ENCODE measurements at regions not wholly inside any gene's neighbourhood (a gene's known extent, or its start where the extent isn't known, plus 50 kb on each side); places are given as distances from the start of the nearest gene placed in this dataset.

DNA sequence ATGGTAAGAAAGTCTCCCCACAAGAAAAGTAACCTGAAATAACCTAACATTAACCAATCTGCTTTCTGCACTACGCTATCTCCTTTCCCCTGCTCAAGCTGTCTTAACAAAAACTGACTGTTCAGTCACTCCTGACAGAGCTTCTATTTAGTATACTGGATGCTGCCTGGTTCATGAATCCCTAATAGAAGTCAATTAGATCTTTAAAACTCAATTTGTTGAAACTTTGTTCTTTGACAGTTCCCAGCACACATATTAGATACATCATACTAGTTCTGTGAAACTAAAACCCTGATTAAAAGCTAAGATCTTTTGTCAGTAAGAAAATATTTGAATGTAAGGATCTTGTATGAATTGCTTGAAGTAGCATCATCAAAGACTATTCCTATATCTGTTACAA, 287.4 kb downstream of the RBM43 start:
- H3K4me2 ChIP-seq (ENCODE audit: low read length): no peak overlapping the region
- ChIA-PET RAD21 (ENCODE audit: low non-redundant PET in 1 of 2, low total read pairs in 2 of 2, uncharacterized antibody in 2 of 2, unreplicated experiment in 2 of 2) (no interaction called here), CTCF (no interaction called here), POLR2A (no interaction called here)
- no peak for DNase-seq (ENCODE audit: low read depth, low spot score)
- H4K20me1 ChIP-seq (ENCODE audit: insufficient read depth): no peaks in the 10 kb centered on the region
- no peak overlapping the region for H3K27ac ChIP-seq (ENCODE audit: low read depth, low read length)
- no peaks in the 10 kb centered on the region for H3K9me3 ChIP-seq (ENCODE audit: control insufficient read depth in 1 of 2, insufficient read depth in 1 of 2, low read depth in 1 of 2, low read length in 2 of 2)
- H3K9ac ChIP-seq (ENCODE audit: low read length): no peak overlapping the region
- no peaks in the 10 kb centered on the region for H3K9me2 ChIP-seq (ENCODE audit: insufficient read depth)
- H3K79me2 ChIP-seq (ENCODE audit: insufficient read depth, low read length): no peaks in the 10 kb centered on the region
- no peak overlapping the region for H2AFZ ChIP-seq (ENCODE audit: low read depth, low read length, poor library complexity, severe bottlenecking)
- H3K4me1 ChIP-seq (ENCODE audit: control insufficient read depth in 1 of 2, insufficient read depth in 2 of 2, low read length in 2 of 2): no peaks in the 10 kb centered on the region
- no peaks in the 10 kb centered on the region for H3K27me3 ChIP-seq (ENCODE audit: insufficient read depth, low read length)
- no peaks in the 10 kb centered on the region for H3K36me3 ChIP-seq (ENCODE audit: control insufficient read depth in 1 of 2, insufficient read depth in 2 of 2, low read length in 2 of 2)
- TF ChIP-seq, protein P1, sequence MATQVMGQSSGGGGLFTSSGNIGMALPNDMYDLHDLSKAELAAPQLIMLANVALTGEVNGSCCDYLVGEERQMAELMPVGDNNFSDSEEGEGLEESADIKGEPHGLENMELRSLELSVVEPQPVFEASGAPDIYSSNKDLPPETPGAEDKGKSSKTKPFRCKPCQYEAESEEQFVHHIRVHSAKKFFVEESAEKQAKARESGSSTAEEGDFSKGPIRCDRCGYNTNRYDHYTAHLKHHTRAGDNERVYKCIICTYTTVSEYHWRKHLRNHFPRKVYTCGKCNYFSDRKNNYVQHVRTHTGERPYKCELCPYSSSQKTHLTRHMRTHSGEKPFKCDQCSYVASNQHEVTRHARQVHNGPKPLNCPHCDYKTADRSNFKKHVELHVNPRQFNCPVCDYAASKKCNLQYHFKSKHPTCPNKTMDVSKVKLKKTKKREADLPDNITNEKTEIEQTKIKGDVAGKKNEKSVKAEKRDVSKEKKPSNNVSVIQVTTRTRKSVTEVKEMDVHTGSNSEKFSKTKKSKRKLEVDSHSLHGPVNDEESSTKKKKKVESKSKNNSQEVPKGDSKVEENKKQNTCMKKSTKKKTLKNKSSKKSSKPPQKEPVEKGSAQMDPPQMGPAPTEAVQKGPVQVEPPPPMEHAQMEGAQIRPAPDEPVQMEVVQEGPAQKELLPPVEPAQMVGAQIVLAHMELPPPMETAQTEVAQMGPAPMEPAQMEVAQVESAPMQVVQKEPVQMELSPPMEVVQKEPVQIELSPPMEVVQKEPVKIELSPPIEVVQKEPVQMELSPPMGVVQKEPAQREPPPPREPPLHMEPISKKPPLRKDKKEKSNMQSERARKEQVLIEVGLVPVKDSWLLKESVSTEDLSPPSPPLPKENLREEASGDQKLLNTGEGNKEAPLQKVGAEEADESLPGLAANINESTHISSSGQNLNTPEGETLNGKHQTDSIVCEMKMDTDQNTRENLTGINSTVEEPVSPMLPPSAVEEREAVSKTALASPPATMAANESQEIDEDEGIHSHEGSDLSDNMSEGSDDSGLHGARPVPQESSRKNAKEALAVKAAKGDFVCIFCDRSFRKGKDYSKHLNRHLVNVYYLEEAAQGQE (IDR thresholded peaks at IDR 0.05; ENCODE audit: low read depth): no peak
- no peak for TF ChIP-seq EGR1 (IDR thresholded peaks at IDR 0.05; ENCODE audit: low read depth)
- no peak for TF ChIP-seq POLR2AphosphoS5 (IDR thresholded peaks at IDR 0.05; ENCODE audit: low read depth, low read length)
- no peak for TF ChIP-seq ZFX (IDR thresholded peaks at IDR 0.05)
- TF ChIP-seq JUND (IDR thresholded peaks at IDR 0.05): no peak
- TF ChIP-seq, protein P2, sequence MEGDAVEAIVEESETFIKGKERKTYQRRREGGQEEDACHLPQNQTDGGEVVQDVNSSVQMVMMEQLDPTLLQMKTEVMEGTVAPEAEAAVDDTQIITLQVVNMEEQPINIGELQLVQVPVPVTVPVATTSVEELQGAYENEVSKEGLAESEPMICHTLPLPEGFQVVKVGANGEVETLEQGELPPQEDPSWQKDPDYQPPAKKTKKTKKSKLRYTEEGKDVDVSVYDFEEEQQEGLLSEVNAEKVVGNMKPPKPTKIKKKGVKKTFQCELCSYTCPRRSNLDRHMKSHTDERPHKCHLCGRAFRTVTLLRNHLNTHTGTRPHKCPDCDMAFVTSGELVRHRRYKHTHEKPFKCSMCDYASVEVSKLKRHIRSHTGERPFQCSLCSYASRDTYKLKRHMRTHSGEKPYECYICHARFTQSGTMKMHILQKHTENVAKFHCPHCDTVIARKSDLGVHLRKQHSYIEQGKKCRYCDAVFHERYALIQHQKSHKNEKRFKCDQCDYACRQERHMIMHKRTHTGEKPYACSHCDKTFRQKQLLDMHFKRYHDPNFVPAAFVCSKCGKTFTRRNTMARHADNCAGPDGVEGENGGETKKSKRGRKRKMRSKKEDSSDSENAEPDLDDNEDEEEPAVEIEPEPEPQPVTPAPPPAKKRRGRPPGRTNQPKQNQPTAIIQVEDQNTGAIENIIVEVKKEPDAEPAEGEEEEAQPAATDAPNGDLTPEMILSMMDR (IDR thresholded peaks at IDR 0.05 in 2 of 3, conservative IDR thresholded peaks at IDR 0.05 in 1 of 3; ENCODE audit: borderline replicate concordance in 1 of 3, insufficient read depth in 1 of 3, low read depth in 2 of 3, low read length in 2 of 3): no peak
- no peak for TF ChIP-seq ELF1 (IDR thresholded peaks at IDR 0.05; ENCODE audit: borderline replicate concordance, low read depth)
- no peak for TF ChIP-seq SIN3A (IDR thresholded peaks at IDR 0.05; ENCODE audit: low read depth)
- no peak for TF ChIP-seq RAD21 (IDR thresholded peaks at IDR 0.05; ENCODE audit: low read depth)
- TF ChIP-seq, protein P3, sequence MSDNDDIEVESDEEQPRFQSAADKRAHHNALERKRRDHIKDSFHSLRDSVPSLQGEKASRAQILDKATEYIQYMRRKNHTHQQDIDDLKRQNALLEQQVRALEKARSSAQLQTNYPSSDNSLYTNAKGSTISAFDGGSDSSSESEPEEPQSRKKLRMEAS (IDR thresholded peaks at IDR 0.05): no peak
- no peak for TF ChIP-seq CEBPB (IDR thresholded peaks at IDR 0.05; ENCODE audit: low read depth)
- no peak for TF ChIP-seq SP1 (IDR thresholded peaks at IDR 0.05; ENCODE audit: low read depth)
- no peak for TF ChIP-seq SRF (IDR thresholded peaks at IDR 0.05; ENCODE audit: low read depth)
- no peak for TF ChIP-seq ZNF274 (IDR thresholded peaks at IDR 0.05; ENCODE audit: low read depth, low read length)
- ATAC-seq: no peak
- no TSS peak for BruUV-seq (replicated peaks)
- intact Hi-C loops (cut with micrococcal nuclease): no loop called here
- H3K4me3 ChIP-seq (replicated peaks in 1 of 2; ENCODE audit: low read depth in 1 of 2, low read length in 2 of 2): no peak overlapping the region
